ENCODE measurements at regions not wholly inside any gene's neighbourhood (a gene's known extent, or its start where the extent isn't known, plus 50 kb on each side); places are given as distances from the start of the nearest gene placed in this dataset.

DNA sequence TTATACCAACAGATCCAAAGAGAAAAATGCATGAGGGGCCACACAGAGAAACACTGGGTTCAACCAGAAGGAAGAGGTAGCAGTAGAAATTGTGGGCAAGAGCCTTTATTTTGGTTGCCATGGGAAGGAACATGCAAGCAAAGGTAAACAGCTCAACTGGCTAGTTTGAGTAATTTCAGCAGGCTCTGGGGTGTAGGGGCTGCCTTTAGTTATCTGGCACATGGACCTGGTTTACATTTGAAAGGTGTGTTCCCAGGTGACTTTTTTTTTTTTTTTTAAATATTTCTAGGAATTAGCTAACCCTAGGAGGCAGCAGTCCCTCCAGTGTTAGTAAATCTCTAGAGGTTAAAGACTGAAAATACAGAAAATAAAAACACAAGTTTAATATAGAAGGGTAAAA is 481.9 kb downstream of the ACTRT1 start:
- TF ChIP-seq, protein P1, sequence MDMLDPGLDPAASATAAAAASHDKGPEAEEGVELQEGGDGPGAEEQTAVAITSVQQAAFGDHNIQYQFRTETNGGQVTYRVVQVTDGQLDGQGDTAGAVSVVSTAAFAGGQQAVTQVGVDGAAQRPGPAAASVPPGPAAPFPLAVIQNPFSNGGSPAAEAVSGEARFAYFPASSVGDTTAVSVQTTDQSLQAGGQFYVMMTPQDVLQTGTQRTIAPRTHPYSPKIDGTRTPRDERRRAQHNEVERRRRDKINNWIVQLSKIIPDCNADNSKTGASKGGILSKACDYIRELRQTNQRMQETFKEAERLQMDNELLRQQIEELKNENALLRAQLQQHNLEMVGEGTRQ (IDR thresholded peaks at IDR 0.05; ENCODE audit: low read depth, low read length), result no peak
- TF ChIP-seq POLR2A (IDR thresholded peaks at IDR 0.05; ENCODE audit: low read depth, low read length) (no peak), MAFK (IDR thresholded peaks at IDR 0.05; ENCODE audit: low read depth, low read length) (no peak), BHLHE40 (IDR thresholded peaks at IDR 0.05; ENCODE audit: low read depth, low read length) (no peak), CHD1 (IDR thresholded peaks at IDR 0.05; ENCODE audit: low read depth, low read length) (no peak), RFX5 (IDR thresholded peaks at IDR 0.05; ENCODE audit: low read depth, low read length) (no peak), MXI1 (IDR thresholded peaks at IDR 0.05; ENCODE audit: borderline replicate concordance, low read depth, low read length) (no peak), FOS (IDR thresholded peaks at IDR 0.05; ENCODE audit: low read depth, low read length) (no peak), MAZ (IDR thresholded peaks at IDR 0.05; ENCODE audit: borderline replicate concordance, low read depth, low read length) (no peak), RCOR1 (IDR thresholded peaks at IDR 0.05; ENCODE audit: insufficient replicate concordance, low read length) (no peak), NFE2L2 (IDR thresholded peaks at IDR 0.05; ENCODE audit: low read depth, low read length) (no peak), RAD21 (IDR thresholded peaks at IDR 0.05; ENCODE audit: low read length) (no peak), CEBPB (IDR thresholded peaks at IDR 0.05; ENCODE audit: low read depth, low read length) (no peak), SMC3 (IDR thresholded peaks at IDR 0.05; ENCODE audit: low read depth, low read length) (no peak)
- TF ChIP-seq, protein P2, sequence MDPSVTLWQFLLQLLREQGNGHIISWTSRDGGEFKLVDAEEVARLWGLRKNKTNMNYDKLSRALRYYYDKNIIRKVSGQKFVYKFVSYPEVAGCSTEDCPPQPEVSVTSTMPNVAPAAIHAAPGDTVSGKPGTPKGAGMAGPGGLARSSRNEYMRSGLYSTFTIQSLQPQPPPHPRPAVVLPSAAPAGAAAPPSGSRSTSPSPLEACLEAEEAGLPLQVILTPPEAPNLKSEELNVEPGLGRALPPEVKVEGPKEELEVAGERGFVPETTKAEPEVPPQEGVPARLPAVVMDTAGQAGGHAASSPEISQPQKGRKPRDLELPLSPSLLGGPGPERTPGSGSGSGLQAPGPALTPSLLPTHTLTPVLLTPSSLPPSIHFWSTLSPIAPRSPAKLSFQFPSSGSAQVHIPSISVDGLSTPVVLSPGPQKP (IDR thresholded peaks at IDR 0.05; ENCODE audit: borderline replicate concordance, low read depth, low read length), result no peak
- TF ChIP-seq, protein P3, sequence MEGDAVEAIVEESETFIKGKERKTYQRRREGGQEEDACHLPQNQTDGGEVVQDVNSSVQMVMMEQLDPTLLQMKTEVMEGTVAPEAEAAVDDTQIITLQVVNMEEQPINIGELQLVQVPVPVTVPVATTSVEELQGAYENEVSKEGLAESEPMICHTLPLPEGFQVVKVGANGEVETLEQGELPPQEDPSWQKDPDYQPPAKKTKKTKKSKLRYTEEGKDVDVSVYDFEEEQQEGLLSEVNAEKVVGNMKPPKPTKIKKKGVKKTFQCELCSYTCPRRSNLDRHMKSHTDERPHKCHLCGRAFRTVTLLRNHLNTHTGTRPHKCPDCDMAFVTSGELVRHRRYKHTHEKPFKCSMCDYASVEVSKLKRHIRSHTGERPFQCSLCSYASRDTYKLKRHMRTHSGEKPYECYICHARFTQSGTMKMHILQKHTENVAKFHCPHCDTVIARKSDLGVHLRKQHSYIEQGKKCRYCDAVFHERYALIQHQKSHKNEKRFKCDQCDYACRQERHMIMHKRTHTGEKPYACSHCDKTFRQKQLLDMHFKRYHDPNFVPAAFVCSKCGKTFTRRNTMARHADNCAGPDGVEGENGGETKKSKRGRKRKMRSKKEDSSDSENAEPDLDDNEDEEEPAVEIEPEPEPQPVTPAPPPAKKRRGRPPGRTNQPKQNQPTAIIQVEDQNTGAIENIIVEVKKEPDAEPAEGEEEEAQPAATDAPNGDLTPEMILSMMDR (conservative IDR thresholded peaks at IDR 0.05; ENCODE audit: low read depth, low read length), result no peak
- no peak overlapping the region for H2BK120ac ChIP-seq (ENCODE audit: low read depth, low read length)
- no peak overlapping the region for H3K4me3 ChIP-seq (ENCODE audit: insufficient read depth, low read depth, low read length)
- H3K4me2 ChIP-seq (ENCODE audit: low read depth, low read length), result no peak overlapping the region
- peaks cover 3% of the 10 kb centered on the region; the same call in 1 of the 2 replicates for H3K9me3 ChIP-seq (ENCODE audit: control insufficient read depth, insufficient read depth, low read length)
- no peaks in the 10 kb centered on the region for H3K9me1 ChIP-seq (ENCODE audit: insufficient read depth, low read length)
- H3K4ac ChIP-seq (ENCODE audit: low read depth, low read length), result no peak overlapping the region
- intact Hi-C loops (cut with micrococcal nuclease), result no loop called here
- no peak overlapping the region for H2AK9ac ChIP-seq (replicated peaks; ENCODE audit: low read depth, low read length, poor library complexity)
- no peak overlapping the region for H2BK15ac ChIP-seq (ENCODE audit: low read depth, low read length)
- no peak overlapping the region for H2BK20ac ChIP-seq (ENCODE audit: low read depth, low read length)
- no peak overlapping the region for H2BK5ac ChIP-seq (ENCODE audit: low read depth, low read length, poor library complexity, severe bottlenecking)
- in situ Hi-C loops (cut with MboI; ENCODE audit: low sequenced_read_pairs), result no loop called here
- no peak overlapping the region for H4K5ac ChIP-seq (ENCODE audit: low read depth, low read length)
- no peak overlapping the region for H3K14ac ChIP-seq (replicated peaks; ENCODE audit: low read depth, low read length)
- H3K9ac ChIP-seq (ENCODE audit: low read depth, low read length), result no peak overlapping the region
- ChIA-PET POLR2A (ENCODE audit: unreplicated experiment) (no interaction called here), CTCF (interaction anchor here (0.9 kb wide), 1 partner anchor 15 kb away, joined by 3 read pairs; no protein-coding TSS in a partner anchor)
- dilution Hi-C loops (cut with HindIII; ENCODE audit: low sequenced_read_pairs, unreplicated experiment), result no loop called here
- H3K18ac ChIP-seq (ENCODE audit: low read depth, low read length), result no peak overlapping the region
- H3K79me1 ChIP-seq (ENCODE audit: low read depth in 1 of 2, low read length in 2 of 2), result no peaks in the 10 kb centered on the region
- H2AFZ ChIP-seq (replicated peaks; ENCODE audit: low read length, poor library complexity), result no peak overlapping the region
- H3K23ac ChIP-seq (ENCODE audit: low read depth, low read length), result no peak overlapping the region
- no peak for ATAC-seq (ENCODE audit: low read depth)
- no peaks in the 10 kb centered on the region for H3K36me3 ChIP-seq (ENCODE audit: control insufficient read depth, insufficient read depth, low read length)
- no peak overlapping the region for H2AK5ac ChIP-seq (ENCODE audit: low read depth, low read length)
- no peak overlapping the region for H3K27ac ChIP-seq (ENCODE audit: insufficient read depth, low read length)
- no peaks in the 10 kb centered on the region for H3K4me1 ChIP-seq (ENCODE audit: control insufficient read depth, insufficient read depth, low read length)
- no peak for DNase-seq
- no peaks in the 10 kb centered on the region for H4K20me1 ChIP-seq (ENCODE audit: insufficient read depth, low read length)
- H4K91ac ChIP-seq (ENCODE audit: insufficient read depth, low read depth, low read length), result no peak overlapping the region
- no peaks in the 10 kb centered on the region for H3K27me3 ChIP-seq (ENCODE audit: control insufficient read depth, insufficient read depth, low read length)
- no peak overlapping the region for H4K8ac ChIP-seq (ENCODE audit: low read depth in 2 of 2, low read length in 2 of 2)
- no TSS peak for BruUV-seq (replicated peaks)
- no peak overlapping the region for H3K56ac ChIP-seq (ENCODE audit: extremely low read depth, insufficient read depth, low read length)

All from IMR-90 (cell line).